ENCODE measurements at regions not wholly inside any gene's neighbourhood (a gene's known extent, or its start where the extent isn't known, plus 50 kb on each side); places are given as distances from the start of the nearest gene placed in this dataset.

GRCh38 chr18:52000435-52000834 is 339.6 kb upstream of the DCC start:
- no TSS peak for BruUV-seq (replicated peaks)
- intact Hi-C loops (cut with micrococcal nuclease; ENCODE audit: unreplicated experiment), result loop anchor here (1.0 to 5.0 kb wide), 2 partner anchors 47 to 273 kb away; no protein-coding TSS in a partner anchor
- H3K79me2 ChIP-seq (ENCODE audit: control insufficient read depth, insufficient read depth, low read length), result no peaks in the 10 kb centered on the region
- no peak for TF ChIP-seq KAT2A (conservative IDR thresholded peaks at IDR 0.05; ENCODE audit: control insufficient read depth, low read depth, low read length)
- TF ChIP-seq ASH2L (IDR thresholded peaks at IDR 0.05; ENCODE audit: borderline replicate concordance, low read depth), result no peak
- TF ChIP-seq JUNB (IDR thresholded peaks at IDR 0.05), result peak; percentile 42; the same call in 1 of the 2 replicates
- no peak for TF ChIP-seq MXI1 (IDR thresholded peaks at IDR 0.05; ENCODE audit: low read depth, low read length)
- peak; percentile 91 for TF ChIP-seq MEF2B (IDR thresholded peaks at IDR 0.05; ENCODE audit: partially characterized antibody, poor library complexity, severe bottlenecking)
- no peak for TF ChIP-seq STAT1 (conservative IDR thresholded peaks at IDR 0.05)
- no peak for TF ChIP-seq PRDM15 (CRISPR knock-in tag; IDR thresholded peaks at IDR 0.05)
- TF ChIP-seq RBBP5 (conservative IDR thresholded peaks at IDR 0.05), result no peak
- TF ChIP-seq ZNF274 (IDR thresholded peaks at IDR 0.05; ENCODE audit: insufficient read depth, insufficient read length), result no peak
- 0 out of 2 replicates have a peak, but pooled peaks have one; percentile 15 for TF ChIP-seq IKZF1 (conservative IDR thresholded peaks at IDR 0.05)
- TF ChIP-seq EZH2 (IDR thresholded peaks at IDR 0.05; ENCODE audit: borderline replicate concordance, control insufficient read depth, low read depth, low read length), result no peak
- no peak for TF ChIP-seq MYC (IDR thresholded peaks at IDR 0.05; ENCODE audit: insufficient read depth, insufficient read length, insufficient replicate concordance, low read length, severe bottlenecking)
- no peak for TF ChIP-seq SMC3 (IDR thresholded peaks at IDR 0.05; ENCODE audit: borderline replicate concordance, low read length)
- peak; percentile 13; the same call in 1 of the 2 replicates for TF ChIP-seq MTA2 (IDR thresholded peaks at IDR 0.05; ENCODE audit: low read depth)
- TF ChIP-seq ATF2 (IDR thresholded peaks at IDR 0.05; ENCODE audit: low read length), result peak; percentile 55; the same call in 1 of the 2 replicates
- TF ChIP-seq YY1 (IDR thresholded peaks at IDR 0.05; ENCODE audit: low read depth, low read length), result no peak
- TF ChIP-seq E4F1 (IDR thresholded peaks at IDR 0.05; ENCODE audit: borderline replicate concordance, partially characterized antibody), result no peak
- TF ChIP-seq BCL11A (IDR thresholded peaks at IDR 0.05; ENCODE audit: low read depth, low read length), result 0 out of 2 replicates have a peak, but pooled peaks have one; percentile 23

More at GRCh38 chr18:52000435-52000834, 339.6 kb upstream of the DCC start:
- no peaks in the 10 kb centered on the region; the same call in 2 of the 3 replicates for H3K9me3 ChIP-seq (replicated peaks; ENCODE audit: control insufficient read depth, insufficient read depth, low read length)
- ChIA-PET SMC1A (ENCODE audit: uncharacterized antibody, unreplicated experiment) (interaction anchor here (0.8 to 5.2 kb wide), 18 partner anchors 8 to 345 kb away, joined by 3 to 39 read pairs (median 4); no protein-coding TSS in a partner anchor), RAD21 (ENCODE audit: unreplicated experiment) (interaction anchor here (0.8 to 3.6 kb wide), 14 partner anchors 8 to 331 kb away, joined by 3 to 34 read pairs (median 4); no protein-coding TSS in a partner anchor), CTCF (interaction anchor here (0.8 to 1.3 kb wide), 3 partner anchors 12 to 274 kb away, joined by 3 to 4 read pairs (median 4); no protein-coding TSS in a partner anchor), POLR2A (interaction anchor here (0.9 to 1.0 kb wide), 3 partner anchors 46 to 275 kb away, joined by 3 to 4 read pairs (median 4); no protein-coding TSS in a partner anchor)
- H3K27ac ChIP-seq (ENCODE audit: control insufficient read depth, insufficient read depth), result no peak overlapping the region
- H3K4me3 ChIP-seq, result no peak overlapping the region
- WGBS (ENCODE audit: insufficient coverage, insufficient replicate concordance, low lambda C conversion rate, missing lambda C conversion rate), result 6% methylated on average over 1 of the region's 1 CpG
- FAIRE-seq, result no peak
- no peak overlapping the region for H3K9ac ChIP-seq (ENCODE audit: control insufficient read depth, insufficient read depth, low read length)
- no peak overlapping the region for H3K4me2 ChIP-seq (ENCODE audit: control insufficient read depth, insufficient read depth)
- peak; percentile 81 for ATAC-seq
- no peak for DNase-seq (ENCODE audit: low read depth, low spot score)
- H4K20me1 ChIP-seq (ENCODE audit: control insufficient read depth, insufficient read depth), result no peaks in the 10 kb centered on the region
- H3K4me1 ChIP-seq (ENCODE audit: control insufficient read depth, insufficient read depth, low read length), result no peaks in the 10 kb centered on the region
- H3K27me3 ChIP-seq (replicated peaks in 1 of 2; ENCODE audit: control insufficient read depth in 2 of 2, insufficient read depth in 2 of 2, low read length in 1 of 2), result no peaks in the 10 kb centered on the region
- in situ Hi-C loops (cut with MboI), result no loop called here
- H2AFZ ChIP-seq (ENCODE audit: control insufficient read depth, low read depth, low read length), result no peak overlapping the region
- H3K36me3 ChIP-seq (ENCODE audit: control insufficient read depth in 2 of 2, insufficient read depth in 2 of 2, low read length in 1 of 2), result no peaks in the 10 kb centered on the region

Data from GM12878 (cell line).